ENCODE measurements at regions not wholly inside any gene's neighbourhood (a gene's known extent, or its start where the extent isn't known, plus 50 kb on each side); places are given as distances from the start of the nearest gene placed in this dataset.

DNA sequence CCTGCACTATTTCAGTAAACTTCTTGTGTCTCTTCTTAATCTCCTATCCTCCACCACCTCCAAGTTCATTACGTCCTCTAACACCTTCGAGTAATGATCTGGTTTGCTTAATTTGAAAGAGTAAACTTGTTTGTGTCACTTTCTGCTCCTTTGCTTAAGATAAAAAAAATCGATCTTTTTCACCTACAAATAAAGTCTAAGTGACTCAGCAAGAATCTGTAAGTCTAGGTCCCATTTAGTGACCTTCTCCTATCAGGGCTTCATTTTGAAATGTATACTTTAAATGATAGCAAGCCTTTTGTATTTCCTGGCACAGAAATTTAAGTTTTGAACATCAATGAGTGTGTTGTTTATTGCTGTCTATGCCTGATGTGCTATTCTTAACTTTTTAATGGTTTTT, 260.9 kb upstream of the TFPI start:
- Histone ChIP-seq H3K4me2 (replicated peaks; ENCODE audit: extremely low read depth, low read length, poor library complexity, severe bottlenecking) (no peak overlapping the region), H3K27ac (ENCODE audit: low read depth in 1 of 2, low read length in 2 of 2) (no peak overlapping the region), H3K9me3 (replicated peaks in 1 of 2; ENCODE audit: control insufficient read depth in 1 of 2, insufficient read depth in 1 of 2, low read length in 2 of 2) (peaks cover 6 to 10% of the 10 kb centered on the region in 2 donors), H3K79me2 (ENCODE audit: insufficient read depth, low read length) (no peaks in the 10 kb centered on the region), H3K27me3 (ENCODE audit: control insufficient read depth in 2 of 2, insufficient read depth in 2 of 2, low read length in 2 of 2) (no peaks in the 10 kb centered on the region), H4K20me1 (ENCODE audit: insufficient read depth, low read length) (no peaks in the 10 kb centered on the region), H2AFZ (ENCODE audit: insufficient read depth, low read depth, low read length, poor library complexity, severe bottlenecking) (no peak overlapping the region), H3K36me3 (replicated peaks in 1 of 2; ENCODE audit: control insufficient read depth in 1 of 2, insufficient read depth in 2 of 2, low read length in 2 of 2) (no peaks in the 10 kb centered on the region), H3K4me3 (replicated peaks in 1 of 3; ENCODE audit: low read depth in 2 of 3, low read length in 3 of 3) (no peak overlapping the region), H3K9ac (ENCODE audit: insufficient read depth, low read length, poor library complexity, severe bottlenecking) (no peak overlapping the region), H3K4me1 (ENCODE audit: control insufficient read depth in 1 of 2, insufficient read depth in 2 of 2, low read length in 2 of 2) (no peaks in the 10 kb centered on the region)
- Mint-ChIP-seq H3K36me3 (no peaks in the 10 kb centered on the region), H3K9me3 (peaks cover 0 to 11% (median 5%) of the 10 kb centered on the region in 7 donors), H3K4me1 (no peaks in the 10 kb centered on the region), H3K27ac (no peak overlapping the region), H3K4me3 (no peak overlapping the region), H3K27me3 (ENCODE audit: low read depth in 3 of 3) (no peaks in the 10 kb centered on the region)
- no peak for DNase-seq
- no CpG with 5 or more reads among the region's 3 CpGs for WGBS (ENCODE audit: insufficient coverage)
- TF ChIP-seq CTCF (IDR thresholded peaks at IDR 0.05): no peak
- intact Hi-C loops (cut with micrococcal nuclease): no loop called here

GRCh38 chr2:187819624-187820023, 265.4 kb upstream of the TFPI start:
- TF ChIP-seq CTCF (IDR thresholded peaks at IDR 0.05): no peak
- H3K4me3 Mint-ChIP-seq: no peak overlapping the region

More at GRCh38 chr2:187819624-187820023, 265.4 kb upstream of the TFPI start:
- Histone ChIP-seq H2AFZ (ENCODE audit: insufficient read depth, low read depth, low read length, poor library complexity, severe bottlenecking) (no peak overlapping the region), H3K36me3 (replicated peaks in 1 of 2; ENCODE audit: control insufficient read depth in 1 of 2, insufficient read depth in 2 of 2, low read length in 2 of 2) (no peaks in the 10 kb centered on the region), H3K79me2 (ENCODE audit: insufficient read depth, low read length) (no peaks in the 10 kb centered on the region), H4K20me1 (ENCODE audit: insufficient read depth, low read length) (no peaks in the 10 kb centered on the region), H3K4me1 (ENCODE audit: control insufficient read depth in 1 of 2, insufficient read depth in 2 of 2, low read length in 2 of 2) (no peaks in the 10 kb centered on the region), H3K4me2 (replicated peaks; ENCODE audit: extremely low read depth, low read length, poor library complexity, severe bottlenecking) (no peak overlapping the region), H3K9me3 (replicated peaks in 1 of 2; ENCODE audit: control insufficient read depth in 1 of 2, insufficient read depth in 1 of 2, low read length in 2 of 2) (peaks cover 6 to 10% of the 10 kb centered on the region in 2 donors), H3K27ac (ENCODE audit: low read depth in 1 of 2, low read length in 2 of 2) (no peak overlapping the region), H3K4me3 (replicated peaks in 1 of 3; ENCODE audit: low read depth in 2 of 3, low read length in 3 of 3) (no peak overlapping the region), H3K9ac (ENCODE audit: insufficient read depth, low read length, poor library complexity, severe bottlenecking) (no peak overlapping the region), H3K27me3 (ENCODE audit: control insufficient read depth in 2 of 2, insufficient read depth in 2 of 2, low read length in 2 of 2) (no peaks in the 10 kb centered on the region)
- Mint-ChIP-seq H3K4me1 (no peaks in the 10 kb centered on the region), H3K27ac (no peak overlapping the region), H3K27me3 (ENCODE audit: low read depth in 3 of 3) (peaks cover 0 to 1% (median 0%) of the 10 kb centered on the region in 3 donors), H3K36me3 (no peaks in the 10 kb centered on the region), H3K9me3 (peaks cover 0 to 11% (median 4%) of the 10 kb centered on the region in 7 donors)
- intact Hi-C loops (cut with micrococcal nuclease): no loop called here
- DNase-seq: no peak
- no CpG with 5 or more reads among the region's 1 CpG for WGBS (ENCODE audit: insufficient coverage)

Measured in CD14-positive monocyte (primary cell).